Central memory CD4-positive, alpha-beta T cell (primary cell): ENCODE measurements at regions not wholly inside any gene's neighbourhood (a gene's known extent, or its start where the extent isn't known, plus 50 kb on each side); places are given as distances from the start of the nearest gene placed in this dataset.
"Not testable (repeated sequence)": the region's sequence is repeated elsewhere in the genome, so short reads cannot be mapped to it uniquely, and the experiment has no call there.

Experiments used
- DNase-seq: peaks from one replicate; pipeline ENCODE4 v3.0.0; 2022

DNA sequence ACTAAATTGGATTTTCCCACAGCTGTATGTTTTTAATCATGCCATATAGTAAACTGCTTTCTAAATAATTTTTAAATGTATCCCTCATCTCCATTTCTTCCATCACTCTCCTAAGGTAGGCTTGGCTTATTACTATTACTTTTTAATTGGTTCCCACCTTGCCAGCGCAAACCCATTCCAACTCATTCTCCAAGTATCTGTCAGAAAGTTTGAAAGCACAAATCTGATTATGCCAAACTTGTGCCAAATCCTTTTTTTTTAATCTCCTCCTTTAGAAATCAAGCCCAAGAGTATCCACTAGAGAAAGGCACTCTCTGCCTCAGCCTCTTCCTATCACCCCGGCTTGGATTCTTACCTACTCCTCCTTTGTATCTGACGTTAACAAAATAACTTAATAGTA lies 784.5 kb downstream of the TBL1XR1 start:
- no peak for DNase-seq

DNA sequence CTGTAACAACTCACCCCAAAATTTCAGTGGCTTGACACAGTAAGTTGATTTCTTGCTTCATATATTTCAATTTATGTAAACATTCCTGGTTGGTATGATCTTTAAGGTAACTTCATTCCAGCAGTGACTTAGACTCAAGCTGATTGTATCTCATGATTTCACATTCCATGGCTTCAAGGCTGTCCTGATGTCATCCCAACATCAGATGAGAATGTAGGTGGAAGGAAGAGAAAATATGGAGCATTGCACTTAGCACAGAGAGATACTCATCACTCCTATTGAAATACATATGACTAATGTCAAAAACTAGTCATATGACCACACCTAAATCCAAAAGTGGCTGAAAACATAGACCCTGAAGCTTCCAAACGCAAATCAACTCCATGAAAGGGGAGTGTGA lies 793.8 kb downstream of the TBL1XR1 start:
- DNase-seq = no peak

- no peak for DNase-seq
These were observed 796.1 kb downstream of the TBL1XR1 start for GRCh38 chr3:176401211-176401610.

GRCh38 chr3:176399193-176399592 lies 798.1 kb downstream of the TBL1XR1 start:
- DNase-seq = no peak

GRCh38 chr3:176395240-176395639 lies 802.0 kb downstream of the TBL1XR1 start:
- DNase-seq = no peak

GRCh38 chr3:176378789-176379188 lies 818.5 kb downstream of the TBL1XR1 start:
- DNase-seq = no peak

DNA sequence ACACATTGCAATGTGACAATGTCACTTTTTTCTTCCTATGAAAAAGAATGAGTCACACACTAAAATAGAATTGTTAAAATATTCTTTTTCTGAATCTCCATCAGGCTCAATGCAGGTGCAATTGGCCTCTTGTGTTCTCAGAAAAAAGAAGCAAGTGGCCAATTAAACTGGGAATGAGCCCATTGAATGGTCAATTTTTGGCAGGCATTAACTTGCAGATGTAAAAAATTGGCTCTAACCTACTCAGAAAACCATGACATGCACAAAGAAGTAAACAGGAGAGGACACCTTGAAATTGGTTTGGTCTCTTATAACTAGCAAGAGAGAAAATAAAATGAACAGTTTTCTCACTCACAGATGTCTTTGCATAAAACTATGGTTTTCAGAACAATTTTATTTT lies 820.8 kb downstream of the TBL1XR1 start:
- DNase-seq = no peak

GRCh38 chr3:176375519-176375918 lies 821.8 kb downstream of the TBL1XR1 start:
- DNase-seq = no peak

DNA sequence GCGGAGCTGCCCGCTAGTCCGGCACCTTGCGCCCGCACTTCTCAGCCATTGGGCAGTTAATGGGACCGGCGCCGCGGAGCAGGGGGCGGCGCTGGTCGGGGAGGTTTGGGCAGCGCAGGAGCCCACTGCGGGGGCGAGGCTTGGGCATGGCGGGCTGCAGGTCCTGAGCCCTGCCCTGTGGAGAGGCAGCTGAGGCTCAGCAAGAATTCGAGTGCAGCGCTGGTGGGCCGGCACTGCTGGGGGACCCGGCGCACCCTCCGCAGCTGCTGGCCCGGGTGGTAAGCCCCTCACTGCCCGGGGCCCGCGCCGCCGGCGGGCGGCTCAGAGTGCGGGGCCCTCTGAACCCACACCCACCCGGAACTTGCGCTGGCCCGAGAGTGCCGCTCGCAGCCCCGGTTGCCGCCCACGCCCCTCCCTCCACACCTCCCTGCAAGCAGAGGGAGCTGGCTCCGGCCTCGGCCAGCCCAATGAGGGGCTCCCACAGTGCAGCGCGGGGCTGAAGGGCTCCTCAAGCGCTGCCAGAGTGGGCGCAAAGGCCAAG lies 835.0 kb downstream of the TBL1XR1 start:
- DNase-seq = no peak

DNA sequence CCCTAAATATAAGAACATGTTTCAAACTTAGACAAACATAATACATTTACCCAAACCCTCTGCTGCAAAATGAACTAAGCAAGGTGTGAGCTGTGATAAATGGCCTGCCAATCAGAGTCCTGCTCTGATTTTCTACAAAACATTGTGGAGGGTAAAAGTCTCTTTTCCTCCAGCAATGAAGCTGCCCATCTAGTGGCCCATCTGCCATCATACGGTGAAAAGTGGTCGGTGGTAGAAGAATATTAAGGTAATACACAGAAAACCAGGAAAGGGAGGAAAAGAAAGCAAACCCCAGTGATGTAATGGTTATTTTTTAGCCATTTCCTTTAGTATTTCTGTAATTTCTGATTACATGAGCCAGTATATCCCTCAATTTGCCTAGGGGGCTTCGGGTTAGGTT lies 838.1 kb downstream of the TBL1XR1 start:
- DNase-seq = no peak

GRCh38 chr3:176357891-176358290 lies 839.4 kb downstream of the TBL1XR1 start:
- no peak for DNase-seq

DNA sequence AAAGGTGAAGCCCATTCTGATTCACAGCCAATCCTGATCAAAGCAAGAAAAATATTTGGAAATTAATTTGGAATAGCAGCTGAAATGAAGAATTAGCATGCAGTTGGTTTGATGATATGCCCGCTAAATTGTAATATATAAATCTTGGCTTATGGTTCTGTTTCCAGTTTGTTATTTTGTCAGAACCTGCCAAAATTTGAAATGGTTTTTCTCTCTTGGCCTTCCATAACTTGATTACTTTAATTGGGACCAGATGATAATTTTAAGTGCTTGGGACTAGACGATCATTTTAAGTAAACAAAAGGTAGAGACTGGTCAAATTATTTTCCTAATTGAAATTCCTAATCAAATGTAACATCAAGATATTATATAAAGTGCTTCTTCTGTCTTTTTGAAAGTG lies 842.4 kb downstream of the TBL1XR1 start:
- DNase-seq = no peak

GRCh38 chr3:176352716-176353334 lies 844.5 kb downstream of the TBL1XR1 start:
- no peak for DNase-seq

GRCh38 chr3:176351408-176351807 lies 845.9 kb downstream of the TBL1XR1 start:
- no peak for DNase-seq

- DNase-seq = no peak
These were observed 847.6 kb downstream of the TBL1XR1 start for GRCh38 chr3:176349706-176350105.

DNA sequence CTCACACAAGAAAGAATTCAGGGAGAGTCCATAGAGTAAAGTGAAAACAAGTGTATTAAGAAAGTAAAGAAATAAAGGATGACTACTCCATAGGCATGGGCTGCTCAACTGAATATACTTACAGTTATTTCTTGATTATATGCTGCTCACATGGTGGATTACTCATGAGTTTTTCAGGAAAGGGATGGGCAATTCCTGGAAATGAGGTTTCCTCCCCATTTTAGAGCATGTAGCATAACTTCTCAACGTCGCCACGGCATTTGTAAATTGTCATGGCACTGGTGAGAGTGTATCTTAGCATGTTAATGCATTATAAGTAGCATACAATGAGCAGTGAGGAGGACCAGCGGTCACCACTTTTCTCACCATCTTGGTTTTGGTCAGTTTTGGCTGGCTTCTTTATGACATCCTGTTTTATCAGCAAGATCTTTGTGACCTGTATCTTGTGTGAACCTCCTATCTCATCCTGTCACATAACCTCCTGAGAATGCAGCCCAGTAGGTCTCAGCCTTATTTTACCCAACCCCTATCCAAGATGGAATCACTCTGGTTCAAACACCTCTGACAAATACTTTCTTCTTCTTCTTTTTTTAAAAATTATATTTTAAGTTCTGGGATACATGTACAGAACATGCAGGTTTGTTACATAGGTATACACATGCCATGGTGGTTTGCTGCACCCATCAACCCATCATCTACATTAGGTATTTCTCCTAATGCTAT lies 849.7 kb downstream of the TBL1XR1 start:
- DNase-seq = no peak

GRCh38 chr3:176341963-176342362 lies 855.3 kb downstream of the TBL1XR1 start:
- no peak for DNase-seq

- DNase-seq = no peak
These were observed 868.6 kb downstream of the TBL1XR1 start for GRCh38 chr3:176328666-176329065.

DNA sequence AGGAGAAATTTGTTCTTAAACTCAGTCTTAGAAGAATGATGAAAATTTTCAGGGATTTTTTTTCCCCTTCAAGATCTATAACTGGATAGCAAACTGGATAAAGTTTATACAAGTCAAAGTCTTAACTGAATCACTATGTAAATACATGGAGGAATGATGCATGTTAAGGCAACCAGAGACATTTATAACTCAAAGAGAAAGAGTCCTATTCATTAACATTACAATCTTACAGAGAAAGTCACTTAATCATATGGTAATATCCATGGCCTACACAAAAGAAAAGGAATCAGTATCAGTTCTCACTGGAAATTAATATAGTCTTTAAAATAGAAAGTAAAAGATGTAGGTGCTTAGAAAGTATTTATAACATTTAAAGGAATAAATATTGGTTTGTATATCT lies 869.1 kb downstream of the TBL1XR1 start:
- DNase-seq = no peak

DNA sequence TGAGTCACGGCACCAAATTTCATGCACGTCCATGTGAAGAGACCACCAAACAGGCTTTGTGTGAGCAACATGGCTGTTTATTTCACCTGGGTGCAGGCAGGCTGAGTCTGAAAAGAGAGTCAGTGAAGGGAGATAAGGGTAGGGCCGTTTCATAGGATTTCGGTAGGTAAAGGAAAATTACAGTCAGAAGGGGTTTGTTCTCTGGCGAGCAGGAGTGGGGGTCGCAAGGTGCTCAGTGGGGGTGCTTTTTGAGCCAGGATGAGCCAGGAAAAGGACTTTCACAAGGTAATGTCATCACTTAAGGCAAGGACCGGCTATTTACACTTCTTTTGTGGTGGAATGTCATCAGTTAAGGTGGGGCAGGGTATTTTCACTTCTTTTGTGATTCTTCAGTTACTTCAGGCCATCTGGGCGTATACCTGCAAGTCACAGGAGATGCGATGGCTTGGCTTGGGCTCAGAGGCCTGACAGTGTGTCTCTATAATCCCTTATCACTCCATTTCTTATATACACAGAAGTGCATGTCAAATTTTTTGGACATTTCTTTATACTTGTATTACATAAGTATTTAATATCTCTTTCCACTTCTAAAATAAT lies 870.3 kb downstream of the TBL1XR1 start:
- not testable (repeated sequence) for DNase-seq

DNA sequence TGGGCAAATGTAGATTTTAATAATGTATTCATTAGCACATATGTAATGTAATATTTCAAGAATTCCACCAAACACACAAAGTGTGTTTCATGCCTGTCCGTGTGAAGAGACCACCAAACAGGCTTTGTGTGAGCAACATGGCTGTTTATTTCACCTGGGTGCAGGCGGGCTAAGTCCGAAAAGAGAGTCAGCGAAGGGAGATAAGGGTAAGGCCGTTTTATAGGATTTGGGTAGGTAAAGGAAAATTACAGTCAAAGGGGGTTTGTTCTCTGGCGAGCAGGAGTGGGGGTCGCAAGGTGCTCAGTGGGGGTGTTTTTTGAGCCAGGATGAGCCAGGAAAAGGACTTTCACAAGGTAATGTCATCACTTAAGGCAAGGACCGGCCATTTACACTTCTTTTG lies 875.8 kb downstream of the TBL1XR1 start:
- not testable (repeated sequence) for DNase-seq

DNA sequence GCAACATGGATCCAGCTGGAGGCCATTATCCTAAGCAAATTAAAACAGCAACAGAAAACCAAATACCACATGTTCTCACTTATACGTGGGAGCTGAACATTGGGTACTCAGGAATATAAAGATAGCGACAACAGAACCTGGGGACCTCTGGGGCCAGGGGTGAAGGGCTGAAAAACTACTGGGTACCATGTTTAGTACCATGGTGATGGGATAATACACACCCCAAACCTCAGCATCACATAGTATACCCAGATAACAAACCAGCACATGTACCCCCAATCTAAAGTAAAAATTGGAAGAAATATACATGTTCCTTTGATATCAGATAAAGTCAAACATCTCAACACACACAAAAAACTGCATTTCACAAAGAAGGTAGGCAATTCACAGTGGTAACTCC lies 876.2 kb downstream of the TBL1XR1 start:
- DNase-seq = no peak

GRCh38 chr3:176313426-176313825 lies 883.9 kb downstream of the TBL1XR1 start:
- DNase-seq = no peak

DNA sequence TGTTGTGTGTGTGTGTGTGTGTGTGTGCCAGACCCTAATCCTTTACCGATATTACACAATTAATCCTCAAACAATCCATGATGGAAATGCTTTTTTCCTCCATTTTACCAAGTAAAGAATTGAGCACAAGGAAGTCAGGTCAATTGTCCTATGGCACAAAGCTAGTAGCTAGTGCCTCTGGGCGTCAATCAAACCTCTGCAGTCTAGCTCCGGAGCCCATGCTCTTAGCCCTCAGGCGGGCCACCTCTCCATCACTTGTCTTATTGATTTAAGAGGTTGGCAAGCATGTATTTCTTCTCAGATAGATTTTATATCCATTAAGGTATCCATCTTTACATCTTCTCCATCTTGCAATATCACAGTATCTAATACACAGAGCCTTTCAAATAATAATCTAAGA lies 886.6 kb downstream of the TBL1XR1 start:
- no peak for DNase-seq
